Uterus (tissue), 3 donors: ENCODE measurements at regions not wholly inside any gene's neighbourhood (a gene's known extent, or its start where the extent isn't known, plus 50 kb on each side); places are given as distances from the start of the nearest gene placed in this dataset.

Experiments
- DNase-seq, 2 donors: peaks; one replicate each; pipeline ENCODE4 v3.0.0-alpha.2; 2019 to 2020
- H3K27ac ChIP-seq, 2 donors: fragments of 200-600 bp; sonication (generic); 1 replicate in 1 of 2; 2 replicates in 1 of 2; pipeline ENCODE4 v1.5.1; 2016 to 2018
- H3K27me3 ChIP-seq, 2 donors: fragments of 200-600 bp; sonication (generic); one replicate each; pipeline ENCODE4 v1.5.1; 2018 to 2019; ENCODE audit warnings: control low read depth in 1 of 2
- H3K36me3 ChIP-seq, 2 donors: fragments of 200-600 bp; sonication (generic); one replicate each; pipeline ENCODE4 v1.5.1; 2019; ENCODE audit warnings: control low read depth in 1 of 2
- H3K4me1 ChIP-seq, 2 donors: fragments of 200-600 bp; sonication (generic); one replicate each; pipeline ENCODE4 v1.5.1; 2018 to 2019; ENCODE audit warnings: control low read depth in 1 of 2
- H3K4me3 ChIP-seq, 2 donors: fragments of 200-600 bp; sonication (generic); 1 replicate in 1 of 2; 2 replicates in 1 of 2; pipeline ENCODE4 v1.5.1; 2018 to 2019; ENCODE audit warnings: mild to moderate bottlenecking in 1 of 2
- H3K9me3 ChIP-seq, 2 donors: fragments of 200-600 bp; sonication (generic); one replicate each; pipeline ENCODE4 v1.5.1; 2019; ENCODE audit warnings: control low read depth in 1 of 2
- POLR2A ChIP-seq, 2 donors: fragments of 450-650 bp; IDR thresholded peaks; one replicate each; pipeline ENCODE4 v1.6.1; 2016; ENCODE audit warnings: antibody characterized with exemption in 2 of 2, mild to moderate bottlenecking in 1 of 2, moderate library complexity in 1 of 2
- intact Hi-C: fragments of 100-400 bp; cut with DNase I; formaldehyde crosslinking; loops from one replicate; pipeline ENCODE4 v1.15.1; 2023; ENCODE audit warnings: low total_unique reads
- TF ChIP-seq, protein P1 (sequence below), 4 experiments: fragments of 200-600 bp in 2 of 4; fragments of 450-650 bp in 2 of 4; sonication (generic) in 2 of 4; IDR thresholded peaks; one replicate each; pipeline ENCODE4 v1.5.1; 2016 to 2019; ENCODE audit warnings: antibody characterized with exemption in 4 of 4, mild to moderate bottlenecking in 2 of 4, moderate library complexity in 1 of 4
- donor health status: DM: yes; HTN: yes; CAD: no.

- no peak for DNase-seq
- no peak overlapping the region for H3K4me3 ChIP-seq
- peaks cover 0 to 3% of the 10 kb centered on the region in 2 donors for H3K36me3 ChIP-seq
- H3K27ac ChIP-seq: no peak overlapping the region
- no peaks in the 10 kb centered on the region for H3K27me3 ChIP-seq
- H3K4me1 ChIP-seq: no peaks in the 10 kb centered on the region
- intact Hi-C loops: no loop called here
- TF ChIP-seq POLR2A (IDR thresholded peaks at IDR 0.05): no peak
- TF ChIP-seq, protein P1, sequence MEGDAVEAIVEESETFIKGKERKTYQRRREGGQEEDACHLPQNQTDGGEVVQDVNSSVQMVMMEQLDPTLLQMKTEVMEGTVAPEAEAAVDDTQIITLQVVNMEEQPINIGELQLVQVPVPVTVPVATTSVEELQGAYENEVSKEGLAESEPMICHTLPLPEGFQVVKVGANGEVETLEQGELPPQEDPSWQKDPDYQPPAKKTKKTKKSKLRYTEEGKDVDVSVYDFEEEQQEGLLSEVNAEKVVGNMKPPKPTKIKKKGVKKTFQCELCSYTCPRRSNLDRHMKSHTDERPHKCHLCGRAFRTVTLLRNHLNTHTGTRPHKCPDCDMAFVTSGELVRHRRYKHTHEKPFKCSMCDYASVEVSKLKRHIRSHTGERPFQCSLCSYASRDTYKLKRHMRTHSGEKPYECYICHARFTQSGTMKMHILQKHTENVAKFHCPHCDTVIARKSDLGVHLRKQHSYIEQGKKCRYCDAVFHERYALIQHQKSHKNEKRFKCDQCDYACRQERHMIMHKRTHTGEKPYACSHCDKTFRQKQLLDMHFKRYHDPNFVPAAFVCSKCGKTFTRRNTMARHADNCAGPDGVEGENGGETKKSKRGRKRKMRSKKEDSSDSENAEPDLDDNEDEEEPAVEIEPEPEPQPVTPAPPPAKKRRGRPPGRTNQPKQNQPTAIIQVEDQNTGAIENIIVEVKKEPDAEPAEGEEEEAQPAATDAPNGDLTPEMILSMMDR (IDR thresholded peaks at IDR 0.05): no peak
- no peaks in the 10 kb centered on the region for H3K9me3 ChIP-seq
Measured at GRCh38 chr5:144820278-144820677, 649.6 kb downstream of the KCTD16 start.

DNA sequence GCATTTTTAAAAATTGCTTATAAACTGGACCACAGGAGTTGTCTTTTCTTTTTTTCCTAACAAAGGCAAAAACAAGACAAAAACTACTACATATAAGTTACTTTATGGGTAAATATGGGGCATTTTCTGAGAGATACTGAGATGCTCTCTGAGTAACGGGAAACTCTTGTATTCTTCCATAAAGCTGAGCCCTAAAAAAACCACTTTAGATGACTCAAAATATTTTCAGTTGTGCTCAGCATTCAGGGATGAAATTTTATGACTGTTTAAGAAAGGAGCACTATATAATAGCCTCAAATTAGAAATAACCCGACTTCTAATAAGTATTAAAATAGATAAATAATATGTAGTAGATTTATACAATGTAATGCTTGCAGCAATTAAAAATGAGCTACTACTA is 644.5 kb downstream of the KCTD16 start:
- TF ChIP-seq POLR2A (IDR thresholded peaks at IDR 0.05): no peak
- TF ChIP-seq, protein P1 (IDR thresholded peaks at IDR 0.05): no peak

GRCh38 chr5:144812763-144813162 is 642.1 kb downstream of the KCTD16 start:
- Histone ChIP-seq H3K27me3 (no peaks in the 10 kb centered on the region), H3K9me3 (no peaks in the 10 kb centered on the region), H3K36me3 (peaks cover 0 to 3% of the 10 kb centered on the region in 2 donors), H3K4me3 (no peak overlapping the region), H3K27ac (no peak overlapping the region), H3K4me1 (no peaks in the 10 kb centered on the region)
- intact Hi-C loops: no loop called here
- DNase-seq: no peak
- TF ChIP-seq, protein P1 (IDR thresholded peaks at IDR 0.05): no peak
- TF ChIP-seq POLR2A (IDR thresholded peaks at IDR 0.05): no peak

More for the DNA sequence above, 644.5 kb downstream of the KCTD16 start:
- Histone ChIP-seq H3K4me3 (no peak overlapping the region), H3K9me3 (no peaks in the 10 kb centered on the region), H3K27ac (no peak overlapping the region), H3K4me1 (no peaks in the 10 kb centered on the region), H3K36me3 (peaks cover 0 to 3% of the 10 kb centered on the region in 2 donors), H3K27me3 (no peaks in the 10 kb centered on the region)
- intact Hi-C loops: no loop called here
- DNase-seq: no peak

GRCh38 chr5:144800169-144800568 is 629.5 kb downstream of the KCTD16 start:
- no peak for DNase-seq
- Histone ChIP-seq H3K36me3 (no peaks in the 10 kb centered on the region), H3K4me3 (no peak overlapping the region), H3K27ac (no peak overlapping the region), H3K9me3 (no peaks in the 10 kb centered on the region), H3K4me1 (no peaks in the 10 kb centered on the region), H3K27me3 (no peaks in the 10 kb centered on the region)
- TF ChIP-seq, protein P1 (IDR thresholded peaks at IDR 0.05): no peak
- TF ChIP-seq POLR2A (IDR thresholded peaks at IDR 0.05): no peak
- intact Hi-C loops: no loop called here

DNA sequence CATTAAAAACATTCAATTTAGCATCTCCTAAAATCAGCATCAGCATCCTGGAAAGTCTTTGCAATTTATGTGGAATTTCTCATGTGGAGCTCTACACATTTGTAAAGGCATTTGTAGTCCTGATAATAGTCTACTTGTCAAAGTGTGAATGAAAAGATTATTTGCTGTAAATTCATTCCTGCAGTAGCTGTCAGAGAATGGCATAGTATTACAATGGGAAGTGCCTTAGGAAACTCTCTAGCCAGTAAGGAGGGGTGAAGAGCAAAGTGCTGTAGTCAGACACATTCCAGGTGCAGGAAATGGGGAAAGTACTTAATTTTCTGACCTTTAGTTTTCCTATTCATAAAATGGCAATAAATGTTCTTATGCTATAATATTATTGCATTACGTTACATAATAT is 627.9 kb downstream of the KCTD16 start:
- Histone ChIP-seq H3K27me3 (no peaks in the 10 kb centered on the region), H3K4me1 (no peaks in the 10 kb centered on the region), H3K9me3 (no peaks in the 10 kb centered on the region), H3K27ac (no peak overlapping the region), H3K4me3 (no peak overlapping the region), H3K36me3 (no peaks in the 10 kb centered on the region)
- TF ChIP-seq, protein P1 (IDR thresholded peaks at IDR 0.05): no peak
- TF ChIP-seq POLR2A (IDR thresholded peaks at IDR 0.05): no peak
- intact Hi-C loops: no loop called here
- DNase-seq: no peak
